Fibroblast of lung (primary cell): ENCODE measurements at regions not wholly inside any gene's neighbourhood (a gene's known extent, or its start where the extent isn't known, plus 50 kb on each side); places are given as distances from the start of the nearest gene placed in this dataset.

Experiments used
- DNase-seq, 2 donors: peaks; one replicate each; pipeline versions ENCODE4 v3.0.0 to v3.0.0-alpha.2; 2010; ENCODE audit warnings: low read depth in 2 of 2
- H2AFZ ChIP-seq: 2 replicates; pipeline ENCODE4 v1.5.1; 2012; ENCODE audit warnings: low read length, control low read depth, inconsistent platforms
- H3K27ac ChIP-seq: 2 replicates; pipeline ENCODE4 v1.5.1; 2011; ENCODE audit warnings: low read length, control low read depth; ENCODE audit not compliant: insufficient read depth
- H3K27me3 ChIP-seq: 2 replicates; pipeline ENCODE4 v1.5.1; 2011; ENCODE audit warnings: mild to moderate bottlenecking, low read length; ENCODE audit not compliant: control insufficient read depth, insufficient read depth
- H3K36me3 ChIP-seq: 2 replicates; pipeline ENCODE4 v1.5.1; 2011; ENCODE audit warnings: low read length; ENCODE audit not compliant: control insufficient read depth, insufficient read depth
- H3K4me1 ChIP-seq: 2 replicates; pipeline ENCODE4 v1.5.1; 2011; ENCODE audit warnings: low read length; ENCODE audit not compliant: control insufficient read depth, insufficient read depth; ENCODE audit errors: extremely low read depth
- H3K4me2 ChIP-seq: 2 replicates; pipeline ENCODE4 v1.5.1; 2011; ENCODE audit warnings: low read length, control low read depth; ENCODE audit not compliant: insufficient read depth; ENCODE audit errors: extremely low read depth
- H3K4me3 ChIP-seq, 4 experiments: fragments of 200-600 bp in 1 of 4; sonication (generic) in 1 of 4; replicated peaks in 1 of 4; 2 replicates each; pipeline ENCODE4 v1.5.1; 2011 to 2016; ENCODE audit warnings: low read length in 4 of 4, low read depth in 3 of 4, mild to moderate bottlenecking in 3 of 4, control low read depth in 2 of 4, inconsistent platforms in 1 of 4, mixed read lengths in 1 of 4; ENCODE audit not compliant: insufficient read depth in 1 of 4; ENCODE audit errors: control extremely low read depth in 1 of 4
- H3K79me2 ChIP-seq: 2 replicates; pipeline ENCODE4 v1.5.1; 2012; ENCODE audit warnings: mild to moderate bottlenecking, low read length, inconsistent platforms; ENCODE audit not compliant: control insufficient read depth, insufficient read depth
- H3K9ac ChIP-seq: 2 replicates; pipeline ENCODE4 v1.5.1; 2011; ENCODE audit warnings: mild to moderate bottlenecking, low read length, control low read depth; ENCODE audit not compliant: insufficient read depth
- H3K9me3 ChIP-seq: 2 replicates; pipeline ENCODE4 v1.5.1; 2012; ENCODE audit warnings: low read depth, low read length; ENCODE audit not compliant: control insufficient read depth, insufficient read depth
- H4K20me1 ChIP-seq: 2 replicates; pipeline ENCODE4 v1.5.1; 2011; ENCODE audit warnings: low read length; ENCODE audit not compliant: control insufficient read depth, insufficient read depth; ENCODE audit errors: extremely low read depth
- EZH2 ChIP-seq: IDR thresholded peaks from 2 replicates; pipeline ENCODE4 v1.5.1; 2012; ENCODE audit warnings: low read length, control low read depth, mild to moderate bottlenecking; ENCODE audit errors: missing control alignments
- TF ChIP-seq, protein P1 (sequence below), 2 donors: IDR thresholded peaks in 1 of 2; conservative IDR thresholded peaks in 1 of 2; 1 replicate in 1 of 2; 2 replicates in 1 of 2; pipeline ENCODE4 v1.5.1; 2011 to 2012; ENCODE audit warnings: low read length in 2 of 2, control low read depth in 1 of 2, inconsistent platforms in 1 of 2, low read depth in 1 of 2, mild to moderate bottlenecking in 1 of 2

- Histone ChIP-seq H3K79me2 (no peaks in the 10 kb centered on the region), H4K20me1 (no peaks in the 10 kb centered on the region), H3K9me3 (no peaks in the 10 kb centered on the region), H2AFZ (no peak overlapping the region), H3K27me3 (no peaks in the 10 kb centered on the region), H3K4me2 (no peak overlapping the region), H3K36me3 (no peaks in the 10 kb centered on the region), H3K27ac (no peak overlapping the region), H3K9ac (no peak overlapping the region), H3K4me1 (no peaks in the 10 kb centered on the region), H3K4me3 (no peak overlapping the region)
- TF ChIP-seq EZH2: no peak
- TF ChIP-seq, protein P1, sequence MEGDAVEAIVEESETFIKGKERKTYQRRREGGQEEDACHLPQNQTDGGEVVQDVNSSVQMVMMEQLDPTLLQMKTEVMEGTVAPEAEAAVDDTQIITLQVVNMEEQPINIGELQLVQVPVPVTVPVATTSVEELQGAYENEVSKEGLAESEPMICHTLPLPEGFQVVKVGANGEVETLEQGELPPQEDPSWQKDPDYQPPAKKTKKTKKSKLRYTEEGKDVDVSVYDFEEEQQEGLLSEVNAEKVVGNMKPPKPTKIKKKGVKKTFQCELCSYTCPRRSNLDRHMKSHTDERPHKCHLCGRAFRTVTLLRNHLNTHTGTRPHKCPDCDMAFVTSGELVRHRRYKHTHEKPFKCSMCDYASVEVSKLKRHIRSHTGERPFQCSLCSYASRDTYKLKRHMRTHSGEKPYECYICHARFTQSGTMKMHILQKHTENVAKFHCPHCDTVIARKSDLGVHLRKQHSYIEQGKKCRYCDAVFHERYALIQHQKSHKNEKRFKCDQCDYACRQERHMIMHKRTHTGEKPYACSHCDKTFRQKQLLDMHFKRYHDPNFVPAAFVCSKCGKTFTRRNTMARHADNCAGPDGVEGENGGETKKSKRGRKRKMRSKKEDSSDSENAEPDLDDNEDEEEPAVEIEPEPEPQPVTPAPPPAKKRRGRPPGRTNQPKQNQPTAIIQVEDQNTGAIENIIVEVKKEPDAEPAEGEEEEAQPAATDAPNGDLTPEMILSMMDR (conservative IDR thresholded peaks at IDR 0.05 in 1 of 2, IDR thresholded peaks at IDR 0.05 in 1 of 2; ENCODE audit: low read depth in 1 of 2, low read length in 2 of 2): no peak
- no peak for DNase-seq
Measured at GRCh38 chr5:68793993-68794392, 299.8 kb upstream of the SLC30A5 start.

GRCh38 chr5:68795190-68795589 lies 298.6 kb upstream of the SLC30A5 start:
- Histone ChIP-seq H3K4me1 (no peaks in the 10 kb centered on the region), H3K36me3 (no peaks in the 10 kb centered on the region), H3K9me3 (no peaks in the 10 kb centered on the region), H4K20me1 (no peaks in the 10 kb centered on the region), H3K79me2 (no peaks in the 10 kb centered on the region), H3K4me2 (no peak overlapping the region), H3K27me3 (no peaks in the 10 kb centered on the region), H3K27ac (no peak overlapping the region), H3K9ac (no peak overlapping the region), H2AFZ (no peak overlapping the region), H3K4me3 (no peak overlapping the region)
- no peak for DNase-seq
- TF ChIP-seq, protein P1 (conservative IDR thresholded peaks at IDR 0.05 in 1 of 2, IDR thresholded peaks at IDR 0.05 in 1 of 2; ENCODE audit: low read depth in 1 of 2, low read length in 2 of 2): no peak
- no peak for TF ChIP-seq EZH2

GRCh38 chr5:68798877-68799843 lies 294.7 kb upstream of the SLC30A5 start:
- H3K79me2 ChIP-seq: no peaks in the 10 kb centered on the region
- no peak overlapping the region for H3K4me2 ChIP-seq
- no peak overlapping the region for H2AFZ ChIP-seq
- no peak overlapping the region for H3K4me3 ChIP-seq
- H3K27ac ChIP-seq: no peak overlapping the region
- DNase-seq: no peak
- TF ChIP-seq EZH2: no peak
- TF ChIP-seq, protein P1 (conservative IDR thresholded peaks at IDR 0.05 in 1 of 2, IDR thresholded peaks at IDR 0.05 in 1 of 2; ENCODE audit: low read depth in 1 of 2, low read length in 2 of 2): no peak
- no peaks in the 10 kb centered on the region for H3K9me3 ChIP-seq
- H3K4me1 ChIP-seq: no peaks in the 10 kb centered on the region
- H4K20me1 ChIP-seq: no peaks in the 10 kb centered on the region
- no peaks in the 10 kb centered on the region for H3K36me3 ChIP-seq
- no peaks in the 10 kb centered on the region for H3K27me3 ChIP-seq
- no peak overlapping the region for H3K9ac ChIP-seq
